Stimulated activated CD4-positive, alpha-beta T cell treated with anti-CD3 and anti-CD28 coated beads, Interleukin-2, amount 100 ng/mL, for 48 hours (primary cell): ENCODE measurements at regions not wholly inside any gene's neighbourhood (a gene's known extent, or its start where the extent isn't known, plus 50 kb on each side); places are given as distances from the start of the nearest gene placed in this dataset.

Source experiments
- DNase-seq, 2 donors: peaks; one replicate each; pipeline ENCODE4 v3.0.0-alpha.2; 2020

- DNase-seq: no peak
These were observed 100.7 kb upstream of the MVB12B start for GRCh38 chr9:126225611-126226609.

GRCh38 chr9:126226991-126227936 lies 99.4 kb upstream of the MVB12B start:
- DNase-seq: no peak

- no peak for DNase-seq
These were observed 98.4 kb upstream of the MVB12B start for GRCh38 chr9:126228111-126228780.

GRCh38 chr9:126228781-126229444 lies 97.7 kb upstream of the MVB12B start:
- peak; percentile 64 to 68 for DNase-seq

GRCh38 chr9:126229501-126229900 lies 97.1 kb upstream of the MVB12B start:
- no peak for DNase-seq

- DNase-seq: no peak
These were observed 95.9 kb upstream of the MVB12B start for GRCh38 chr9:126230692-126231091.

- no peak for DNase-seq
These were observed 94.2 kb upstream of the MVB12B start for GRCh38 chr9:126232461-126232860.

GRCh38 chr9:126233175-126233574 lies 93.5 kb upstream of the MVB12B start:
- no peak for DNase-seq

GRCh38 chr9:126233913-126234525 lies 92.6 kb upstream of the MVB12B start:
- no peak for DNase-seq

GRCh38 chr9:126234681-126235335 lies 91.8 kb upstream of the MVB12B start:
- DNase-seq: no peak

- DNase-seq: no peak
These were observed 91.0 kb upstream of the MVB12B start for GRCh38 chr9:126235336-126236243.

- no peak for DNase-seq
These were observed 90.4 kb upstream of the MVB12B start for GRCh38 chr9:126236273-126236672.

- DNase-seq: no peak
These were observed 88.2 kb upstream of the MVB12B start for GRCh38 chr9:126238415-126238814.

GRCh38 chr9:126239515-126239914 lies 87.1 kb upstream of the MVB12B start:
- no peak for DNase-seq

- no peak for DNase-seq
These were observed 85.8 kb upstream of the MVB12B start for GRCh38 chr9:126240835-126241234.

- no peak for DNase-seq
These were observed 77.9 kb upstream of the MVB12B start for GRCh38 chr9:126248680-126249079.

- DNase-seq: no peak
These were observed 64.9 kb upstream of the MVB12B start for GRCh38 chr9:126261584-126262356.

- no peak for DNase-seq
These were observed 63.9 kb upstream of the MVB12B start for GRCh38 chr9:126262738-126263137.

GRCh38 chr9:126270556-126270955 lies 56.1 kb upstream of the MVB12B start:
- no peak for DNase-seq
